BE2C (cell line): ENCODE measurements at regions not wholly inside any gene's neighbourhood (a gene's known extent, or its start where the extent isn't known, plus 50 kb on each side); places are given as distances from the start of the nearest gene placed in this dataset.
"Not testable (repeated sequence)": the region's sequence is repeated elsewhere in the genome, so short reads cannot be mapped to it uniquely, and the experiment has no call there.

Source experiments
- DNase-seq: peaks from one replicate; pipeline ENCODE4 v3.0.0-alpha.2; 2020
- H3K27me3 ChIP-seq: fragments of 250-450 bp; sonication (Bioruptor Pico); 2 replicates; pipeline ENCODE4 v1.5.1; 2020; ENCODE audit warnings: mild to moderate bottlenecking
- H3K36me3 ChIP-seq: fragments of 250-450 bp; sonication (Bioruptor Pico); 2 replicates; pipeline ENCODE4 v1.5.1; 2020; ENCODE audit warnings: mild to moderate bottlenecking
- H3K4me1 ChIP-seq: fragments of 250-450 bp; sonication (Bioruptor Pico); 2 replicates; pipeline ENCODE4 v1.5.1; 2020
- H3K4me3 ChIP-seq: 2 replicates; pipeline ENCODE4 v1.5.1; 2011; ENCODE audit warnings: low read depth, low read length
- H3K9me3 ChIP-seq: fragments of 250-450 bp; sonication (Bioruptor Pico); 2 replicates; pipeline ENCODE4 v1.5.1; 2020
- CTCF ChIP-seq: IDR thresholded peaks from 2 replicates; pipeline ENCODE4 v1.5.1; 2012; ENCODE audit warnings: mild to moderate bottlenecking, low read depth, low read length

GRCh38 chr9:12305211-12305610 lies 388.0 kb upstream of the TYRP1 start:
- Histone ChIP-seq H3K9me3 (no peaks in the 10 kb centered on the region), H3K4me3 (no peak overlapping the region), H3K4me1 (no peaks in the 10 kb centered on the region), H3K27me3 (no peaks in the 10 kb centered on the region), H3K36me3 (no peaks in the 10 kb centered on the region)
- DNase-seq = no peak
- TF ChIP-seq CTCF = no peak

DNA sequence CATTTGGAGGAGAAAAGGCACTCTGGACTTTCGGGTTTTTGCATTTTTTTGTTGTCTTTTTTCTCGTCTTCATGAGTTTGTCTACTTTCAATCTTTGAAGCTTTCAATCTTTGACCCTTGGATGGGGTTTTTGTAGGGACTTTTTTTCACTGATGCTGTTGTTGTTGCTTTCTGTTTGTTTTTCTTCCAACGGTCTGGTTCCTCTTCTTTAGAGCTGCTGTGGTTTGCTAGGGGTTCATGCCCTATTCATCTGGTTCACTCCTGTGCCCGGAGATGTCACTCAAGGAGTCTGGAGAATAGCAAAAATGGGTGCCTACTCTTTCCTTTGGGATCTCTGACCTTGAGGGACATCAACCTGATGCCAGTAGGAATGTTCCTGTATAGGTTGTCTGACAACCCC lies 378.6 kb upstream of the TYRP1 start:
- TF ChIP-seq CTCF = no peak
- H3K4me3 ChIP-seq = no peak overlapping the region
- H3K36me3 ChIP-seq = no peaks in the 10 kb centered on the region
- H3K27me3 ChIP-seq = no peaks in the 10 kb centered on the region
- H3K4me1 ChIP-seq = no peaks in the 10 kb centered on the region
- no peak for DNase-seq
- H3K9me3 ChIP-seq = no peaks in the 10 kb centered on the region; the same call in 1 of the 2 replicates

DNA sequence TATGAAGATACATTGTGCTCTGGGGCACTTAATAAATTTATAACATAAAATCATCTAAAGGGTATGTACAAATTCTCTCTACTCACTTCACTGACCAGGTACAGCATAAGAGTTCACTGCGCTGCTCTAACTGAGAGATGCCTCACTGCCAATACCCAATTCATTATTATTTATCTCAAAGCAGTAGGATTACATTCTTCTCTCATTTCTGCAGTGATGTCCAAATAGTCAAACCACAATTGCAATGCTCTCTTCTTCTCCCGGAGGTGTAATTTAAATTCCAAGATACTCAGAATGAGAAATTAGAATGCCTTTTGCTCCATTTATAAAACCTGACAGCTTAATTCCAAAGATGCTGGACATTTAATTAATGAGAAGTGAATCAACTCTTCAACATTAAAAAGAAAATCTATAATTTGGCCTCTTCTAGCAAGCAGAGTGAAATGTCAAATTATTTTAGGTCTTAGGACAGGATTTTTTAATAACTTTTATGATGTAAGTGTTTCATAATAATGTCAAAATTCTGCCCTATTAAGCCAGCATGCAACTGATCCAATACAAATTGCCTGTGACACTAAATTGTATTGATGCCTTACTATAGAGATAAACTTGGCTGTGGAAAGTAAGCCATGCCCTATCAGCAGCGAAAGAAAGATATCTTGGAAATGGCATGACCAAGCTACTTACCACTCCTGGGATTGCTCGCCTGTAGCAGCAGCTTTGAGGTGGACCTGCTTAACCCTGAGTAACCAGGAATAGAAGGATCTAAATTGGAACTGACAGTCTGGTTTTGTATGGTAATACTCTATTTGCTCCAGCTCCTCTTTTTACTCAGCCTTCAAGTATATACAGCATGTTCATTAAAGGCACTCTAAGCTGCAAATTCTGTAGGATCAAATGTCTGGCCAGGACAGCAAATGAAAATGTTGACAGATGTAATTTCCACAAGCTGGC lies 374.2 kb upstream of the TYRP1 start:
- Histone ChIP-seq H3K4me3 (no peak overlapping the region), H3K9me3 (no peaks in the 10 kb centered on the region), H3K27me3 (no peaks in the 10 kb centered on the region), H3K4me1 (no peaks in the 10 kb centered on the region), H3K36me3 (no peaks in the 10 kb centered on the region)
- TF ChIP-seq CTCF = no peak
- DNase-seq = no peak

DNA sequence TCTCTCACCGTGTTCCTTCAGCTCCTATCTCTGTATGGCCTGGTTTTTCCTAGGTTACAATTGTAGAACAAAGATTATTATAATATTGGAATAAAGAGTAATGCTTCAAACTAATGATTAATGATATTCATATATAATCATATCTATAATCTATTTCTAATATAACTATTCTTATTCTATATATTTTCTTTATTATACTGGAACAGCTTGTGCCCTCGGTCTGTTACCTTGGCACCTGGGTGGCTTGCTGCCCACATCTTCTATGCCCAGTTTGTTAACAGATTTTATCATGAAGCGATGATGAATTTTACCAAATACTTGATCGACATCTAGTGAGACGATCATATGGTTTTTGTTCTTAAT lies 363.6 kb upstream of the TYRP1 start:
- H3K36me3 ChIP-seq = no peaks in the 10 kb centered on the region
- no peak for TF ChIP-seq CTCF
- no peaks in the 10 kb centered on the region for H3K4me1 ChIP-seq
- no peaks in the 10 kb centered on the region for H3K9me3 ChIP-seq
- H3K4me3 ChIP-seq = no peak overlapping the region
- DNase-seq = no peak
- 0 out of 2 replicates have a peak, but pooled peaks cover 5% of the 10 kb centered on the region for H3K27me3 ChIP-seq

GRCh38 chr9:12333966-12334365 lies 359.2 kb upstream of the TYRP1 start:
- not testable (repeated sequence) for H3K9me3 ChIP-seq, H3K27me3 ChIP-seq, H3K4me3 ChIP-seq, DNase-seq, H3K4me1 ChIP-seq, H3K36me3 ChIP-seq

GRCh38 chr9:12350775-12351174 lies 342.4 kb upstream of the TYRP1 start:
- Histone ChIP-seq H3K27me3 (no peaks in the 10 kb centered on the region), H3K4me1 (no peaks in the 10 kb centered on the region), H3K36me3 (no peaks in the 10 kb centered on the region), H3K9me3 (no peaks in the 10 kb centered on the region), H3K4me3 (no peak overlapping the region)
- no peak for DNase-seq
- TF ChIP-seq CTCF = no peak
